HCT116 (cell line): ENCODE measurements at regions not wholly inside any gene's neighbourhood (a gene's known extent, or its start where the extent isn't known, plus 50 kb on each side); places are given as distances from the start of the nearest gene placed in this dataset.

Source experiments
- ATAC-seq: fragments of 200-7000 bp; cut with Tn5 transposase; 2 replicates; pipeline ENCODE4 v1.9.1; 2020; ENCODE audit warnings: mild to moderate bottlenecking, moderate library complexity
- BruUV-seq: library from RNA; stranded (reverse); fragments of 400-500 nt; replicated peaks from 2 replicates; lab custom pipeline; 2021; lab: Mats Ljungman, UMichigan
- CTCF ChIA-PET: fragments of 300-600 bp; sonication (Branson Sonifier 250); formaldehyde crosslinking; loops from one replicate; lab custom pipeline; 2021; ENCODE audit warnings: antibody characterized with exemption; lab: Charles Lee
- POLR2A ChIA-PET: fragments of 300-600, 350-600 bp; sonication (Branson Sonifier 250); formaldehyde crosslinking; loops from one replicate; lab custom pipeline; 2021; ENCODE audit warnings: antibody characterized with exemption; lab: Charles Lee
- RAD21 ChIA-PET, 2 experiments: fragments of 300-600 bp; sonication (Branson Sonifier 250); formaldehyde crosslinking; loops; one replicate each; lab custom pipeline; 2023; ENCODE audit warnings: low total read pairs in 2 of 2; ENCODE audit not compliant: uncharacterized antibody in 2 of 2, unreplicated experiment in 2 of 2, low non-redundant PET in 1 of 2; lab: Charles Lee
- DNase-seq: peaks from one replicate; pipeline ENCODE4 v3.0.0-alpha.2; 2010; ENCODE audit warnings: low read depth, low spot score
- H2AFZ ChIP-seq: fragments of 200-600 bp; shearing (Covaris generic), sonication (generic); 2 replicates; pipeline ENCODE4 v1.6.1; 2017; ENCODE audit warnings: low read depth, mixed run types, mixed read lengths, antibody characterized with exemption, low read length; ENCODE audit not compliant: poor library complexity, severe bottlenecking
- H3K27ac ChIP-seq: 2 replicates; pipeline ENCODE4 v1.5.1; 2012; ENCODE audit warnings: low read depth, low read length
- H3K27me3 ChIP-seq: fragments of 200-600 bp; sonication (generic); 2 replicates; pipeline ENCODE4 v1.6.1; 2016; ENCODE audit warnings: mixed run types, low read length, mixed read lengths; ENCODE audit not compliant: insufficient read depth
- H3K36me3 ChIP-seq, 2 experiments: fragments of 200-500 bp in 1 of 2; fragments of 200-600 bp in 1 of 2; sonication (Bioruptor generic) in 1 of 2; sonication (generic) in 1 of 2; 2 replicates each; pipeline versions ENCODE4 v1.5.1 to v1.6.1; 2014 to 2016; ENCODE audit warnings: low read length in 2 of 2, inconsistent platforms in 1 of 2, mixed read lengths in 1 of 2, mixed run types in 1 of 2; ENCODE audit not compliant: insufficient read depth in 2 of 2, control insufficient read depth in 1 of 2
- H3K4me1 ChIP-seq, 2 experiments: fragments of 200-600 bp in 1 of 2; sonication (generic) in 1 of 2; 2 replicates each; pipeline versions ENCODE4 v1.5.1 to v1.6.1; 2012 to 2017; ENCODE audit warnings: low read length in 2 of 2, inconsistent platforms in 1 of 2, mild to moderate bottlenecking in 1 of 2, mixed read lengths in 1 of 2, mixed run types in 1 of 2, moderate library complexity in 1 of 2; ENCODE audit not compliant: insufficient read depth in 2 of 2, control insufficient read depth in 1 of 2
- H3K4me2 ChIP-seq: fragments of 200-600 bp; sonication (generic); 2 replicates; pipeline ENCODE4 v1.6.1; 2017; ENCODE audit warnings: mixed run types, low read length, mixed read lengths
- H3K4me3 ChIP-seq, 2 experiments: fragments of 200-600 bp in 1 of 2; sonication (generic) in 1 of 2; replicated peaks in 1 of 2; 2 replicates each; pipeline ENCODE4 v1.5.1; 2011 to 2016; ENCODE audit warnings: low read length in 2 of 2, control low read depth in 1 of 2, low read depth in 1 of 2, mild to moderate bottlenecking in 1 of 2, mixed read lengths in 1 of 2, mixed run types in 1 of 2
- H3K79me2 ChIP-seq: fragments of 200-600 bp; sonication (generic); 2 replicates; pipeline ENCODE4 v1.6.1; 2017; ENCODE audit warnings: mild to moderate bottlenecking, mixed run types, low read length, moderate library complexity, mixed read lengths; ENCODE audit not compliant: insufficient read depth
- H3K9ac ChIP-seq: fragments of 200-600 bp; sonication (generic); 2 replicates; pipeline ENCODE4 v1.6.1; 2016; ENCODE audit warnings: low read length, mixed read lengths
- H3K9me2 ChIP-seq: fragments of 200-600 bp; sonication (generic), shearing (Covaris generic); 2 replicates; pipeline ENCODE4 v1.6.1; 2017; ENCODE audit warnings: mixed run types, mild to moderate bottlenecking, moderate library complexity; ENCODE audit not compliant: insufficient read depth
- H3K9me3 ChIP-seq, 2 experiments: fragments of 200-500 bp in 1 of 2; fragments of 200-600 bp in 1 of 2; sonication (Bioruptor generic) in 1 of 2; sonication (generic) in 1 of 2; 2 replicates each; pipeline ENCODE4 v1.6.1; 2014 to 2017; ENCODE audit warnings: low read length in 2 of 2, mixed read lengths in 2 of 2, inconsistent platforms in 1 of 2, low read depth in 1 of 2, mild to moderate bottlenecking in 1 of 2, mixed run types in 1 of 2, moderate library complexity in 1 of 2; ENCODE audit not compliant: control insufficient read depth in 1 of 2, insufficient read depth in 1 of 2
- H4K20me1 ChIP-seq: fragments of 200-600 bp; sonication (generic), shearing (Covaris generic); 2 replicates; pipeline ENCODE4 v1.6.1; 2017; ENCODE audit warnings: mixed run types, mild to moderate bottlenecking, moderate library complexity; ENCODE audit not compliant: insufficient read depth
- CEBPB ChIP-seq: IDR thresholded peaks from 2 replicates; pipeline ENCODE4 v1.6.1; 2012; ENCODE audit warnings: low read depth
- CTCF ChIP-seq, 3 experiments: fragments of 200-600 bp in 1 of 3; sonication (generic) in 1 of 3; IDR thresholded peaks in 2 of 3; conservative IDR thresholded peaks in 1 of 3; 2 replicates each; pipeline ENCODE4 v1.5.1; 2012 to 2017; ENCODE audit warnings: low read depth in 2 of 3, low read length in 2 of 3, antibody characterized with exemption in 1 of 3, borderline replicate concordance in 1 of 3, control low read depth in 1 of 3, mild to moderate bottlenecking in 1 of 3, mixed read lengths in 1 of 3, mixed run types in 1 of 3, moderate library complexity in 1 of 3; ENCODE audit not compliant: insufficient read depth in 1 of 3
- EGR1 ChIP-seq: IDR thresholded peaks from 2 replicates; pipeline ENCODE4 v1.6.1; 2012; ENCODE audit warnings: low read depth
- ELF1 ChIP-seq: IDR thresholded peaks from 2 replicates; pipeline ENCODE4 v1.6.1; 2012; ENCODE audit warnings: low read depth, borderline replicate concordance
- EZH2 ChIP-seq: fragments of 200-600 bp; sonication (generic); IDR thresholded peaks from 2 replicates; pipeline ENCODE4 v1.6.1; 2017; ENCODE audit warnings: antibody characterized with exemption, mixed run types
- EZH2phosphoT487 ChIP-seq: fragments of 200-600 bp; IDR thresholded peaks from 2 replicates; pipeline ENCODE4 v1.6.1; 2018; ENCODE audit warnings: antibody characterized with exemption, borderline replicate concordance
- FOSL1 ChIP-seq: IDR thresholded peaks from 2 replicates; pipeline ENCODE4 v1.6.1; 2012; ENCODE audit warnings: low read depth
- MAX ChIP-seq: IDR thresholded peaks from 2 replicates; pipeline ENCODE4 v1.6.1; 2012
- POLR2A ChIP-seq: IDR thresholded peaks from 2 replicates; pipeline ENCODE4 v1.7.0; 2011; ENCODE audit warnings: borderline replicate concordance; ENCODE audit not compliant: insufficient read depth, insufficient read length; ENCODE audit errors: extremely low read depth
- POLR2AphosphoS5 ChIP-seq: IDR thresholded peaks from 2 replicates; pipeline ENCODE4 v1.6.1; 2011; ENCODE audit warnings: mild to moderate bottlenecking, low read depth, low read length, moderate library complexity
- RAD21 ChIP-seq: IDR thresholded peaks from 2 replicates; pipeline ENCODE4 v1.6.1; 2012; ENCODE audit warnings: low read depth, mild to moderate bottlenecking
- SIN3A ChIP-seq: IDR thresholded peaks from 2 replicates; pipeline ENCODE4 v1.6.1; 2012; ENCODE audit warnings: low read depth
- SRF ChIP-seq: IDR thresholded peaks from 2 replicates; pipeline ENCODE4 v1.6.1; 2012; ENCODE audit warnings: low read depth
- TCF7L2 ChIP-seq: IDR thresholded peaks from 2 replicates; pipeline ENCODE4 v1.7.0; 2011; ENCODE audit warnings: borderline replicate concordance, inconsistent platforms; ENCODE audit not compliant: insufficient read depth, insufficient read length; ENCODE audit errors: extremely low read depth
- YY1 ChIP-seq: IDR thresholded peaks from 2 replicates; pipeline ENCODE4 v1.6.1; 2011; ENCODE audit warnings: low read length, low read depth, moderate library complexity, mild to moderate bottlenecking; ENCODE audit not compliant: insufficient replicate concordance; ENCODE audit errors: extremely low read depth
- ZFX ChIP-seq: fragments of 450-650 bp; IDR thresholded peaks from 2 replicates; pipeline ENCODE4 v1.6.1; 2017
- intact Hi-C: fragments of 100-400 bp; cut with micrococcal nuclease; formaldehyde crosslinking; loops from 2 replicates; pipeline ENCODE4 v1.10.0; 2022

DNA sequence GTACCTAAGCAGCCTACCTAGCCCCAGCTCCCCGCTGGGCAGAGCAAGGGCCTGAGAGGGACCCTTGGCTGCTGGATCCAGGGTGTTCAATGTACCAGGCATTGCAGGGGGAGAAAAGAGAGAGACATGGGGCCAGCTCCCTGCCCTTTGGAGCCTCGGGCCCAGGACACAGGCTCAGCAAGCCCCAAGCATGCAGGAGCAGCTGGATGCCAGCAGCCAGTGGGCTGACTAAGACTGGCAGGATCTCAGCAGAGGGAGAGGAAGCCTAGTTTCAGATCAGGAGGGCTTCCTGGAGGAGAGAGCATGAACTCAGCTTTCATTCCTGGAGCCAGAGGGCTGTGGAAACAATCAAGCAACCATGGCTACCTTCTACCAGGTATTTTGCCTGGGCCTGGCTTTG is 82.0 kb upstream of the NKD1 start:
- TF ChIP-seq EZH2 = no peak
- TF ChIP-seq EGR1 = no peak
- TF ChIP-seq CTCF (IDR thresholded peaks at IDR 0.05 in 2 of 3, conservative IDR thresholded peaks at IDR 0.05 in 1 of 3; ENCODE audit: borderline replicate concordance in 1 of 3, insufficient read depth in 1 of 3, low read depth in 2 of 3, low read length in 2 of 3) = no peak
- no peak for TF ChIP-seq ZFX
- TF ChIP-seq POLR2A = no peak
- no peak for TF ChIP-seq SIN3A
- TF ChIP-seq TCF7L2 = no peak
- no peak for TF ChIP-seq EZH2phosphoT487
- TF ChIP-seq MAX = no peak
- no peak for TF ChIP-seq FOSL1
- no peak for TF ChIP-seq RAD21
- TF ChIP-seq CEBPB = no peak
- TF ChIP-seq YY1 = no peak
- no peak for TF ChIP-seq POLR2AphosphoS5
- TF ChIP-seq ELF1 = no peak
- TF ChIP-seq SRF = no peak
- ATAC-seq = no peak
- H3K27me3 ChIP-seq = peaks cover 10% of the 10 kb centered on the region; the same call in 1 of the 2 replicates
- H3K27ac ChIP-seq = no peak overlapping the region
- BruUV-seq = no TSS peak
- no peaks in the 10 kb centered on the region for H4K20me1 ChIP-seq
- no peak overlapping the region for H2AFZ ChIP-seq
- intact Hi-C loops = no loop called here
- H3K4me2 ChIP-seq = no peak overlapping the region
- peaks cover 14 to 16% of the 10 kb centered on the region in 2 experiments; a peak in 3 of 4 replicates for H3K4me1 ChIP-seq
- H3K79me2 ChIP-seq = no peaks in the 10 kb centered on the region
- ChIA-PET POLR2A (no interaction called here), CTCF (no interaction called here), RAD21 (no interaction called here)
- H3K4me3 ChIP-seq = no peak overlapping the region
- no peaks in the 10 kb centered on the region for H3K36me3 ChIP-seq
- no peak for DNase-seq
- no peak overlapping the region for H3K9ac ChIP-seq
- H3K9me3 ChIP-seq = no peaks in the 10 kb centered on the region
- no peaks in the 10 kb centered on the region for H3K9me2 ChIP-seq
